CD14-positive monocyte (primary cell): ENCODE measurements at regions not wholly inside any gene's neighbourhood (a gene's known extent, or its start where the extent isn't known, plus 50 kb on each side); places are given as distances from the start of the nearest gene placed in this dataset.
"Not testable (repeated sequence)": the region's sequence is repeated elsewhere in the genome, so short reads cannot be mapped to it uniquely, and the experiment has no call there.

Experiments used
- DNase-seq, 3 donors: peaks; one replicate each; pipeline ENCODE4 v3.0.0-alpha.2; 2011 to 2022
- H2AFZ ChIP-seq: 2 replicates; pipeline ENCODE4 v1.6.0; 2012; ENCODE audit warnings: mild to moderate bottlenecking, low read depth, low read length, inconsistent platforms; ENCODE audit not compliant: insufficient read depth, poor library complexity, severe bottlenecking
- H3K27ac ChIP-seq, 2 donors: 1 replicate in 1 of 2; 2 replicates in 1 of 2; pipeline ENCODE4 v1.5.1; 2012 to 2013; ENCODE audit warnings: low read length in 2 of 2, control low read depth in 1 of 2, inconsistent platforms in 1 of 2, low read depth in 1 of 2, mild to moderate bottlenecking in 1 of 2
- H3K27me3 ChIP-seq, 2 donors: one replicate each; pipeline versions ENCODE4 v1.6.0 to v1.6.1; 2011 to 2013; ENCODE audit warnings: low read length in 2 of 2; ENCODE audit not compliant: control insufficient read depth in 2 of 2, insufficient read depth in 2 of 2
- H3K36me3 ChIP-seq, 2 donors: replicated peaks in 1 of 2; 1 replicate in 1 of 2; 2 replicates in 1 of 2; pipeline versions ENCODE4 v1.5.1 to v1.6.1; 2012 to 2013; ENCODE audit warnings: low read length in 2 of 2, control low read depth in 1 of 2, inconsistent platforms in 1 of 2, mild to moderate bottlenecking in 1 of 2; ENCODE audit not compliant: insufficient read depth in 2 of 2, control insufficient read depth in 1 of 2
- H3K4me1 ChIP-seq, 2 donors: 1 replicate in 1 of 2; 2 replicates in 1 of 2; pipeline versions ENCODE4 v1.5.1 to v1.6.1; 2012 to 2013; ENCODE audit warnings: low read length in 2 of 2, control low read depth in 1 of 2, inconsistent platforms in 1 of 2, mild to moderate bottlenecking in 1 of 2, moderate library complexity in 1 of 2; ENCODE audit not compliant: insufficient read depth in 2 of 2, control insufficient read depth in 1 of 2
- H3K4me2 ChIP-seq: replicated peaks from 2 replicates; pipeline ENCODE3; 2012; ENCODE audit warnings: low read length, moderate library complexity, mild to moderate bottlenecking; ENCODE audit not compliant: poor library complexity, severe bottlenecking; ENCODE audit errors: extremely low read depth
- H3K4me3 ChIP-seq, 3 experiments: fragments of 200-600 bp in 1 of 3; sonication (generic) in 1 of 3; replicated peaks in 1 of 3; 1 replicate in 2 of 3; 2 replicates in 1 of 3; pipeline ENCODE4 v1.5.1; 2011 to 2013; ENCODE audit warnings: low read length in 3 of 3, mild to moderate bottlenecking in 3 of 3, control low read depth in 2 of 3, low read depth in 2 of 3, inconsistent platforms in 1 of 3, moderate library complexity in 1 of 3
- H3K79me2 ChIP-seq: 2 replicates; pipeline ENCODE4 v1.6.0; 2012; ENCODE audit warnings: mild to moderate bottlenecking, control low read depth, inconsistent platforms, low read length, moderate library complexity; ENCODE audit not compliant: insufficient read depth
- H3K9ac ChIP-seq: 2 replicates; pipeline ENCODE4 v1.6.0; 2017; ENCODE audit warnings: low read length, mild to moderate bottlenecking; ENCODE audit not compliant: insufficient read depth, poor library complexity, severe bottlenecking
- H3K9me3 ChIP-seq, 2 donors: replicated peaks in 1 of 2; 1 replicate in 1 of 2; 2 replicates in 1 of 2; pipeline versions ENCODE4 v1.5.1 to v1.6.1; 2012 to 2013; ENCODE audit warnings: low read length in 2 of 2, control low read depth in 1 of 2; ENCODE audit not compliant: control insufficient read depth in 1 of 2, insufficient read depth in 1 of 2
- H4K20me1 ChIP-seq: 2 replicates; pipeline ENCODE4 v1.6.0; 2012; ENCODE audit warnings: mild to moderate bottlenecking, low read length, control low read depth, moderate library complexity; ENCODE audit not compliant: insufficient read depth
- H3K27ac Mint-ChIP-seq, 7 donors: one replicate each; pipeline ENCODE4 v1.8.0; 2020; ENCODE audit warnings: mild to moderate bottlenecking in 7 of 7, mixed read lengths in 7 of 7, moderate library complexity in 6 of 7, inconsistent platforms in 2 of 7
- H3K27me3 Mint-ChIP-seq, 3 donors: one replicate each; pipeline ENCODE4 v1.8.0; 2021 to 2022; ENCODE audit warnings: low read depth in 3 of 3, mild to moderate bottlenecking in 3 of 3, mixed read lengths in 3 of 3, moderate library complexity in 3 of 3, inconsistent platforms in 1 of 3
- H3K36me3 Mint-ChIP-seq, 2 donors: one replicate each; pipeline ENCODE4 v1.8.0; 2020; ENCODE audit warnings: mixed read lengths in 2 of 2, inconsistent platforms in 1 of 2, mild to moderate bottlenecking in 1 of 2
- H3K4me1 Mint-ChIP-seq: one replicate; pipeline ENCODE4 v1.8.0; 2020; ENCODE audit warnings: mild to moderate bottlenecking, mixed read lengths
- H3K4me3 Mint-ChIP-seq, 2 donors: one replicate each; pipeline ENCODE4 v1.8.0; 2020; ENCODE audit warnings: mild to moderate bottlenecking in 2 of 2, mixed read lengths in 2 of 2, moderate library complexity in 1 of 2
- H3K9me3 Mint-ChIP-seq, 7 donors: one replicate each; pipeline ENCODE4 v1.8.0; 2020 to 2022; ENCODE audit warnings: mixed read lengths in 7 of 7, mild to moderate bottlenecking in 6 of 7, moderate library complexity in 6 of 7, inconsistent platforms in 2 of 7
- WGBS: methylation state at CpG from one replicate; pipeline ENCODE4 v1.1.5; 2013; ENCODE audit warnings: missing lambda C conversion rate; ENCODE audit not compliant: insufficient coverage; 5-methylcytosine and 5-hydroxymethylcytosine counted together
- intact Hi-C, 2 donors: fragments of 100-400 bp; cut with micrococcal nuclease; formaldehyde crosslinking; loops; one replicate each; pipeline versions ENCODE4 v1.15.0 to v1.15.1; 2023
- TF ChIP-seq, protein P1 (sequence below): fragments of 200-600 bp; IDR thresholded peaks from one replicate; pipeline ENCODE4 v1.8.0; 2022; ENCODE audit warnings: antibody characterized with exemption, mild to moderate bottlenecking

DNA sequence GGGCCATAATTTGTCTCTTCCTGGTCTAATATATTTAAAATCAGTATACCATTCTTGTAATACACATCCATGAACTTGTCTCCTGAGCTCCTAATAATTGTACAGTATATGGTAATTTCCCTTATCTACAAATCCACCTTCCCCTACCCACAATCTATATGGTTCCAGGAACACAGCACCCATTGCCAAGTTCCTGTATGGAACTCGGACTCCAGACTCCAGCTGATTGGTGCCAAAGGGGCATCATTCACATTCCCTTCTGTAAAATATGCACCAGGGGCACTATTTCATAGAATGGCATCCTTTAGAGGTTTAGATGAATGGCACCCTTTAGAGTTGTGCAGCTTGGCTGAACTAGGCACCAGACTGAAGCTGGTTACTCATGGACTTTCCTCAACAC lies 58.8 kb upstream of the ZSWIM5 start:
- 100% methylated on average over 1 of the region's 1 CpG for WGBS
- Histone ChIP-seq H3K79me2 (no peaks in the 10 kb centered on the region), H3K36me3 (no peaks in the 10 kb centered on the region), H4K20me1 (no peaks in the 10 kb centered on the region), H3K27me3 (no peaks in the 10 kb centered on the region), H3K9me3 (peaks cover 6 to 9% of the 10 kb centered on the region in 2 donors), H2AFZ (no peak overlapping the region), H3K4me3 (no peak overlapping the region), H3K27ac (no peak overlapping the region), H3K4me2 (no peak overlapping the region), H3K4me1 (no peaks in the 10 kb centered on the region), H3K9ac (no peak overlapping the region)
- Mint-ChIP-seq H3K27me3 (peaks cover 0 to 5% (median 5%) of the 10 kb centered on the region in 3 donors), H3K27ac (no peak overlapping the region), H3K36me3 (no peaks in the 10 kb centered on the region), H3K9me3 (peaks cover 4 to 19% (median 13%) of the 10 kb centered on the region in 7 donors), H3K4me3 (no peak overlapping the region), H3K4me1 (no peaks in the 10 kb centered on the region)
- no peak for DNase-seq
- TF ChIP-seq, protein P1, sequence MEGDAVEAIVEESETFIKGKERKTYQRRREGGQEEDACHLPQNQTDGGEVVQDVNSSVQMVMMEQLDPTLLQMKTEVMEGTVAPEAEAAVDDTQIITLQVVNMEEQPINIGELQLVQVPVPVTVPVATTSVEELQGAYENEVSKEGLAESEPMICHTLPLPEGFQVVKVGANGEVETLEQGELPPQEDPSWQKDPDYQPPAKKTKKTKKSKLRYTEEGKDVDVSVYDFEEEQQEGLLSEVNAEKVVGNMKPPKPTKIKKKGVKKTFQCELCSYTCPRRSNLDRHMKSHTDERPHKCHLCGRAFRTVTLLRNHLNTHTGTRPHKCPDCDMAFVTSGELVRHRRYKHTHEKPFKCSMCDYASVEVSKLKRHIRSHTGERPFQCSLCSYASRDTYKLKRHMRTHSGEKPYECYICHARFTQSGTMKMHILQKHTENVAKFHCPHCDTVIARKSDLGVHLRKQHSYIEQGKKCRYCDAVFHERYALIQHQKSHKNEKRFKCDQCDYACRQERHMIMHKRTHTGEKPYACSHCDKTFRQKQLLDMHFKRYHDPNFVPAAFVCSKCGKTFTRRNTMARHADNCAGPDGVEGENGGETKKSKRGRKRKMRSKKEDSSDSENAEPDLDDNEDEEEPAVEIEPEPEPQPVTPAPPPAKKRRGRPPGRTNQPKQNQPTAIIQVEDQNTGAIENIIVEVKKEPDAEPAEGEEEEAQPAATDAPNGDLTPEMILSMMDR: no peak
- intact Hi-C loops: no loop called here

DNA sequence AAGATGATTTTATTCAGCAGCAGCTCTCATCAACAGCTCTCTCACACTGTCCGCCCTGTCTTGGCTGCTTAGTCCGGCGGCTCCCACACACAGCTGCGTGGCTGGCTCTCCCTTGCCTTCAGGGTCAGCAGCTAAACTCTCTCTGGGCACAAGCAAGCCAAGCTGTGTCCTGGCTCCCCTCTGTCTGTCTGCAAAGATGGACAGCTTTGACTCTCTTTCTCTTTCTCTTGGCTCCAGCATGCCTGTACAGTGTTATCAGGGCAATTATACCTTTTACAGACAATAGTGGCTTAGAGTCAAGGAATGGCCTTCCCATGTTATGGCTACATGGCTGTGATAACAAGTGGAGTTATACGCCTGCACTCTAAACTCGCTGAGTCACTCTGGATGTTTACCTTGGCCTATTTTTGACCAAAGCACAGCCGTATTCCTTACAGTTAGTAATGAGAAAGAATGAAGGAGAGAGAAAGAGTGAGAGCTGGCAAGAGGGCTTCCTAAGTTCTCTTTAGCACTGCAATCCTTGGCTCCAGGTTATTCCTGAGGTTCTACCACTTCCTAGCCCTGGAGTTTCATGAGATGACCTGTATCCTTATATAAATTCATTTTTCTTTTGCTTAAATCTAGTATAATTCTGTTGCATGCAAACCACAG lies 59.9 kb upstream of the ZSWIM5 start:
- H3K9me3 Mint-ChIP-seq: peaks cover 2 to 11% (median 10%) of the 10 kb centered on the region in 7 donors
- H3K27me3 Mint-ChIP-seq: peaks cover 0 to 5% (median 5%) of the 10 kb centered on the region in 3 donors
- H3K36me3 ChIP-seq: no peaks in the 10 kb centered on the region
- no peaks in the 10 kb centered on the region for H3K36me3 Mint-ChIP-seq
- H3K27me3 ChIP-seq: no peaks in the 10 kb centered on the region
- H3K4me2 ChIP-seq: no peak overlapping the region
- WGBS: 92% methylated on average over 5 of the region's 7 CpGs
- H3K9me3 ChIP-seq: peaks cover 6 to 9% of the 10 kb centered on the region in 2 donors
- no peak overlapping the region for H3K4me3 Mint-ChIP-seq
- no peaks in the 10 kb centered on the region for H4K20me1 ChIP-seq
- intact Hi-C loops: no loop called here
- no peak overlapping the region for H3K27ac Mint-ChIP-seq
- H3K4me1 ChIP-seq: no peaks in the 10 kb centered on the region
- TF ChIP-seq, protein P1: no peak
- H3K27ac ChIP-seq: no peak overlapping the region
- no peaks in the 10 kb centered on the region for H3K4me1 Mint-ChIP-seq
- H2AFZ ChIP-seq: no peak overlapping the region
- no peak for DNase-seq
- H3K79me2 ChIP-seq: no peaks in the 10 kb centered on the region
- H3K4me3 ChIP-seq: no peak overlapping the region
- H3K9ac ChIP-seq: no peak overlapping the region

DNA sequence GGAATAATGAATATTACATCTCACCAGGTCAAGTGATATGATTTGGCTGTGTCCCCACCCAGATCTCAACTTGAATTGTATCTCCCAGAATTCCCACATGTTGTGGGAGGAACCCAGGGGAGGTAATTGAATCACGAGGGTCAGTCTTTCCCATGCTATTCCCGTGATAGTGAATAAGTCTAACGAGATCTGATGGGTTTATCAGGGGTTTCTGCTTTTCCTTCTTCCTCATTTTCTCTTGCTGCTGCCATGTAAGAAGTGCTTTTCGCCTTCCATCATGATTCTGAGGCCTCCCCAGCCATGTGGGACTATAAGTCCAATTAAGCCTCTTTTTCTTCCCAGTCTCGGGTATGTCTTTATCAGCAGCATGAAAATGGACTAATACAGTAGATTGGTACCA lies 58.4 kb upstream of the HPDL start:
- H3K27me3 Mint-ChIP-seq, H3K4me2 ChIP-seq, H3K36me3 ChIP-seq, H3K27me3 ChIP-seq, H3K4me1 ChIP-seq, H3K36me3 Mint-ChIP-seq, H2AFZ ChIP-seq, H3K27ac ChIP-seq, H3K4me1 Mint-ChIP-seq, DNase-seq, H3K4me3 ChIP-seq, H4K20me1 ChIP-seq, H3K9me3 ChIP-seq, intact Hi-C loops, H3K4me3 Mint-ChIP-seq, H3K9ac ChIP-seq, H3K79me2 ChIP-seq, H3K9me3 Mint-ChIP-seq: not testable (repeated sequence)
- H3K27ac Mint-ChIP-seq: peak overlapping the region in 1 of 7 donors; percentile 27
- WGBS: 60% methylated on average over 1 of the region's 5 CpGs
